T-helper 2 cell treated with Interferon-gamma antibody and Interleukin-4, amounts not matched to agents 5 μg/mL and 100 μg/mL, for 36 hours (primary cell): ENCODE measurements at regions not wholly inside any gene's neighbourhood (a gene's known extent, or its start where the extent isn't known, plus 50 kb on each side); places are given as distances from the start of the nearest gene placed in this dataset.
"Not testable (repeated sequence)": the region's sequence is repeated elsewhere in the genome, so short reads cannot be mapped to it uniquely, and the experiment has no call there.

Experiments used
- DNase-seq: peaks from one replicate; pipeline ENCODE4 v3.0.0; 2021; ENCODE audit warnings: low spot score
- H3K27ac Mint-ChIP-seq: one replicate; pipeline ENCODE4 v1.8.0; 2021; ENCODE audit warnings: mild to moderate bottlenecking, mixed read lengths
- H3K27me3 Mint-ChIP-seq: one replicate; pipeline ENCODE4 v1.8.0; 2021; ENCODE audit warnings: low read depth, mixed read lengths
- H3K36me3 Mint-ChIP-seq: one replicate; pipeline ENCODE4 v1.8.0; 2021; ENCODE audit warnings: low read depth, mixed read lengths
- H3K4me1 Mint-ChIP-seq: one replicate; pipeline ENCODE4 v1.8.0; 2021; ENCODE audit warnings: low read depth, mixed read lengths
- H3K4me3 Mint-ChIP-seq: one replicate; pipeline ENCODE4 v1.8.0; 2022; ENCODE audit warnings: mild to moderate bottlenecking, moderate library complexity, mixed read lengths
- H3K9me3 Mint-ChIP-seq: one replicate; pipeline ENCODE4 v1.8.0; 2021; ENCODE audit warnings: mixed read lengths

DNA sequence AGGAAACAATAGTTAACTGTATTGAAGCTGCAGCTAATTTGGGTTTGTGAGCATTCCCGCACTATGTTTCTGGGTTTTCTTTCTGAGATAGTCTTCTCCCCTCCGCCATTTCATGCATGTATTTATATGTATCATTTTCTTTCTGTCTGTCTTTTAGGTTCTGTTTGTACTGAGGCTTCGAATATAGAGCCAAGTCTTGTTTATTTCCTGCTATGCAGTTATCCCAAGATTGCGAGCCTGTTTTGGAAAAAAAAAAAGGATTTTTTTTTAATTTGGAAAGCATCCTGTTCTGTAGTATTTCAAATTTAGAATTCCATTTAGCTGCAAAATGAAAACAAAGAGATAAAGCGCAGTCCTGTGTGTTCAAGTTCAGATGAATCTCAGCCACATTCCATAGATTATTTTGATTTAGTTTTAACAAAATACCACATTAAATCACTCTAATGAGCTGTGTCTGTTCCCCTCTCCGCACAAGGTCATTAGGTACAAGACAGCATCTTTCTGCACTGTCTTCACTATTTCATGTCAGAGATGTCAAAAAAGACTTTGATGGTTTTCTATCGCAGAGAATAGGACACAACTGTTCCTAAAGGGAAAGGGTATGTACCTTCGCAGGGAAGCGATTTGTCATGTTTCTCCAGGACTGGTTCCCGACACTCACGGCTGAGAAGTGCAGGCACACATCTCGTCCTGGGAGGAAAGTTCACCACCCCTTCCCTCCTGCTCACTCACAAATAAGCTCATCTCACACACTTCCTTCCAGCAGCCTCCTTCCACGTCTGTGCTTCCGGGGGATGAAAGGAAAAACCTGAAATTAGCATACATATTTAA, 443.4 kb downstream of the ZNF516 start:
- Mint-ChIP-seq H3K27me3 (no peaks in the 10 kb centered on the region), H3K27ac (no peak overlapping the region), H3K9me3 (no peaks in the 10 kb centered on the region), H3K4me1 (no peaks in the 10 kb centered on the region), H3K36me3 (no peaks in the 10 kb centered on the region), H3K4me3 (no peak overlapping the region)
- DNase-seq = no peak

GRCh38 chr18:76046221-76046620, 448.8 kb downstream of the ZNF516 start:
- Mint-ChIP-seq H3K4me1 (no peaks in the 10 kb centered on the region), H3K27ac (no peak overlapping the region), H3K9me3 (no peaks in the 10 kb centered on the region), H3K27me3 (no peaks in the 10 kb centered on the region), H3K36me3 (no peaks in the 10 kb centered on the region), H3K4me3 (no peak overlapping the region)
- DNase-seq = no peak

DNA sequence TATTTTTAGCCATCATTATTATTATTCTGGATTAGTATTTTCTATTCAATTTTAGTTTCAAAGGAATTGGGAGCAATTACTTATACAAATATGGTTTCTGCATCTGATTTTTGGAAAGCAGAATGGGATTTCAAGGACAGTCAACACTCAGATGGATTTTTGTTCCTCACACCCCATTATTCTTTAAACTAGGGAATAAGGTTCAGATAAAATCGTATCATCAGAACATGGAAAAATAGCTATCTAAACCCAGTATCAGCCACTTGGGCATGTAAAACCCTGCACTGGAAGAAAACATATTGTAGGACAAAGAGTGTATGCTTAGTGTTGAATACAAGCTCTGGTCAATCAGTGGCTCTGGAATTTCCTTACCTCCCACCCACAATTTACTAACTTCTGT, 452.5 kb downstream of the ZNF516 start:
- Mint-ChIP-seq H3K27me3 (no peaks in the 10 kb centered on the region), H3K9me3 (no peaks in the 10 kb centered on the region), H3K27ac (no peak overlapping the region), H3K4me3 (no peak overlapping the region), H3K4me1 (no peaks in the 10 kb centered on the region), H3K36me3 (no peaks in the 10 kb centered on the region)
- no peak for DNase-seq

DNA sequence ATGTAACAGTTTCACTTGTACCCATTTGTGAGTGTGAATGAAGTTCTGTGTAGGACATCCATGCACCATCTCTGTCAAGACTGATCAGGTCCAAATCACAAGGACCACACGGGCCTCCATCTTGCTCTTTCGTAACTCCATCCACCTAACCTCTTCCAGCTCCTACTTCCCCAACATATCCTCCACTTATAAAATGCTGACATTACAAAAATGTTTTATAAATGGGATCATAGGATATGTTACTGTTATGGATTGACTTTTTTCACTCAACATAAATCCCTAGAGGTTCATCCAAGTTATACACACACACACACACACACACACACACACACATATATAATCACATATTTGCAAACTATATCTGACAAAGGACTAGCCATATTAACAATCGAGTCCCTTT, 476.8 kb downstream of the ZNF516 start:
- Mint-ChIP-seq H3K9me3 (peaks cover 8% of the 10 kb centered on the region), H3K36me3 (no peaks in the 10 kb centered on the region), H3K4me3 (no peak overlapping the region)

GRCh38 chr18:76013057-76013456, 482.0 kb downstream of the ZNF516 start:
- no peak for DNase-seq
- H3K4me3 Mint-ChIP-seq = no peak overlapping the region
- H3K27me3 Mint-ChIP-seq = no peaks in the 10 kb centered on the region
- H3K36me3 Mint-ChIP-seq = no peaks in the 10 kb centered on the region
- H3K27ac Mint-ChIP-seq = no peak overlapping the region
- H3K4me1 Mint-ChIP-seq = no peaks in the 10 kb centered on the region
- H3K9me3 Mint-ChIP-seq = peaks cover 4% of the 10 kb centered on the region

More for the DNA sequence above, 476.8 kb downstream of the ZNF516 start:
- Mint-ChIP-seq H3K27me3 (no peaks in the 10 kb centered on the region), H3K4me1 (no peaks in the 10 kb centered on the region), H3K27ac (no peak overlapping the region)
- DNase-seq = no peak

- H3K27me3 Mint-ChIP-seq = no peaks in the 10 kb centered on the region
- H3K36me3 Mint-ChIP-seq = no peaks in the 10 kb centered on the region
- no peak for DNase-seq
- H3K27ac Mint-ChIP-seq = no peak overlapping the region
- H3K9me3 Mint-ChIP-seq = no peaks in the 10 kb centered on the region
- H3K4me1 Mint-ChIP-seq = no peaks in the 10 kb centered on the region
- no peak overlapping the region for H3K4me3 Mint-ChIP-seq
These were observed 489.3 kb downstream of the ZNF516 start for GRCh38 chr18:76005632-76006208.

DNA sequence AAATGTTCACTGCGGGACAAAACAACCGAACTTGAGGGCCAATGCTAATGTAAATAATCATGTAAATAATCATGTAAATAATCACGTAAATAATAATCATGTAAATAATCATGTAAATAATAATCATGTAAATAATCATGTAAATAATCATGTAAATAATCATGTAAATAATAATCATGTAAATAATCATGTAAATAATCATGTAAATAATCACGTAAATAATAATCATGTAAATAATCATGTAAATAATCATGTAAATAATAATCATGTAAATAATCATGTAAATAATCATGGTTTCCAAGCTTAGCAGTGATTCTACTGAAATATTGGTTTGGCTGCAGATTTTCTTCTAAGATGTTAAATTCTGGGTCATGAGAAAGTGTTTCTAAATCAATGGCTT, 507.1 kb downstream of the ZNF516 start:
- not testable (repeated sequence) for H3K36me3 Mint-ChIP-seq, H3K27me3 Mint-ChIP-seq, H3K27ac Mint-ChIP-seq, DNase-seq, H3K9me3 Mint-ChIP-seq, H3K4me3 Mint-ChIP-seq, H3K4me1 Mint-ChIP-seq

- no peak for DNase-seq
- H3K4me1 Mint-ChIP-seq = no peaks in the 10 kb centered on the region
- H3K4me3 Mint-ChIP-seq = no peak overlapping the region
- H3K36me3 Mint-ChIP-seq = no peaks in the 10 kb centered on the region
- H3K27ac Mint-ChIP-seq = no peak overlapping the region
- no peaks in the 10 kb centered on the region for H3K9me3 Mint-ChIP-seq
- no peaks in the 10 kb centered on the region for H3K27me3 Mint-ChIP-seq
These were observed 510.2 kb downstream of the ZNF516 start for GRCh38 chr18:75984853-75985252.

DNA sequence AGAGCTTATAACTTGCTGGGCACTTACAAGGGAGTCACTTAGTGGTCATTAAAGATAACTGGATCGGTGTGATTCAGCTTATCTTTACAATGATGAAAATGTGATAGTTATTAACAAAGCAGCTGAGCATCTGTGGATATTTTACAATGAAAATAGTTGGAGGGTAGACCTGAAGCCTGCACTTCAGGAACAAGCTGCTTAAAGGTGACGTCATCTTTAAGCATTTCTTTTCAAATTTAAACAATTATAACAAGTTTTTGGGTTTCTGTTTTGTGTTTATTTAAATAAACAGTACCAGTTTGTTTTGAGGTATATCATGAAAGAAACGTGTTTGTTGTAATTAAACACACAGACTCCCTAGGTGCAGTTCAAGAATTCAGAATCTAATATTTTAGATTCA, 513.9 kb downstream of the ZNF516 start:
- no peak overlapping the region for H3K27ac Mint-ChIP-seq
- no peaks in the 10 kb centered on the region for H3K27me3 Mint-ChIP-seq

GRCh38 chr18:75977081-75977480, 518.0 kb downstream of the ZNF516 start:
- Mint-ChIP-seq H3K27me3 (no peaks in the 10 kb centered on the region), H3K9me3 (no peaks in the 10 kb centered on the region), H3K36me3 (no peaks in the 10 kb centered on the region), H3K4me1 (no peaks in the 10 kb centered on the region), H3K27ac (no peak overlapping the region), H3K4me3 (no peak overlapping the region)
- DNase-seq = no peak

More for the DNA sequence above, 513.9 kb downstream of the ZNF516 start:
- Mint-ChIP-seq H3K9me3 (no peaks in the 10 kb centered on the region), H3K4me1 (no peaks in the 10 kb centered on the region), H3K4me3 (no peak overlapping the region), H3K36me3 (no peaks in the 10 kb centered on the region)
- DNase-seq = no peak

GRCh38 chr18:75970212-75970611, 524.8 kb downstream of the ZNF516 start:
- Mint-ChIP-seq H3K4me1 (no peaks in the 10 kb centered on the region), H3K27ac (no peak overlapping the region), H3K27me3 (no peaks in the 10 kb centered on the region), H3K9me3 (no peaks in the 10 kb centered on the region), H3K4me3 (no peak overlapping the region), H3K36me3 (no peaks in the 10 kb centered on the region)
- DNase-seq = no peak

DNA sequence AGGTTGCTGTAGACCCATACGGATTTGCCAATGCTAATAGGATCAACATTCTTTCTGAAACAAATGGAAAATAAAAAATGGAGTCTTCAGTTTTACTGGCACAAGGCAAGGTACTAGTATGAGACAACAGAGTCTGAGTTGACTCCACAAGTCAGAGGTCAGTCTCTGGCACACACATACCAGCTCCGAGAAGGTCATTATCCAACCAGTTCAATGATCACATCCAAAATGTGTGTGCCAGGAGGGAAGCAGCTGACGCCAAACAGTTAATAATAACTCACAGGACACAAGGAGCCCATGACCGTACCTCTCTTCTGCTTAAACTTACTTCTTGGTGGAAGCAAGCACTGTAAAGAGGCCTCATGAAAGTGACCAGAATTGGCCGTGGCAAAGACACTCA, 528.6 kb downstream of the ZNF516 start:
- DNase-seq = no peak
- no peaks in the 10 kb centered on the region for H3K36me3 Mint-ChIP-seq
- H3K27ac Mint-ChIP-seq = no peak overlapping the region
- H3K4me3 Mint-ChIP-seq = no peak overlapping the region
- H3K9me3 Mint-ChIP-seq = no peaks in the 10 kb centered on the region
- no peaks in the 10 kb centered on the region for H3K4me1 Mint-ChIP-seq
- no peaks in the 10 kb centered on the region for H3K27me3 Mint-ChIP-seq

- Mint-ChIP-seq H3K27me3 (no peaks in the 10 kb centered on the region), H3K4me3 (no peak overlapping the region), H3K4me1 (no peaks in the 10 kb centered on the region), H3K9me3 (no peaks in the 10 kb centered on the region), H3K27ac (no peak overlapping the region), H3K36me3 (no peaks in the 10 kb centered on the region)
- DNase-seq = no peak
These were observed 532.9 kb downstream of the ZNF516 start for GRCh38 chr18:75962036-75962572.

DNA sequence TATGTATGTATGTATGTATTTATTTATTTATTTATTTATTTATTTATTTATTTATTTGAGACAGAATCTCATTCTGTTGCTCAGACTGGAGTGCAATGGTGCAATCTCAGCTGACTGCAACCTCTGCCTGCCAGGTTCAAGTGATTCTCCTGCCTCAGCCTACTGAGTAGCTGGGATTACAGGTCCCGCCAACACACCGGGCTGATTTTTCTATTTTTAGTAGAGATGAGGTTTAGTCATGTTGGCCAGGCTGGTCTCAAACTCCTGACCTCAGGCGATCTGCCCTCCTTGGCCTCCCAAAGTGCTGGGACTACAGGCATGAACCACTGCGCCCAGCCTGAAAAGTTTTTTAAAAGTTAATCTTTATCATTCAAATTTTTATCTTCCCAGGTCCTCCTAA, 532.9 kb upstream of the SMIM21 start:
- not testable (repeated sequence) for DNase-seq, H3K4me3 Mint-ChIP-seq, H3K27me3 Mint-ChIP-seq, H3K9me3 Mint-ChIP-seq, H3K27ac Mint-ChIP-seq, H3K36me3 Mint-ChIP-seq, H3K4me1 Mint-ChIP-seq
